Mammary epithelial cell (primary cell): ENCODE measurements at regions not wholly inside any gene's neighbourhood (a gene's known extent, or its start where the extent isn't known, plus 50 kb on each side); places are given as distances from the start of the nearest gene placed in this dataset.

ENCODE experiments used
- EZH2 ChIP-seq: IDR thresholded peaks from 2 replicates; pipeline ENCODE4 v1.6.1; 2012; ENCODE audit warnings: low read length, inconsistent platforms, borderline replicate concordance
- TF ChIP-seq, protein P1 (sequence below), 2 donors: IDR thresholded peaks in 1 of 2; conservative IDR thresholded peaks in 1 of 2; 2 replicates each; pipeline ENCODE4 v1.5.1; 2011 to 2012; ENCODE audit warnings: inconsistent platforms in 2 of 2, low read length in 2 of 2, mild to moderate bottlenecking in 2 of 2, control low read depth in 1 of 2, low read depth in 1 of 2; ENCODE audit not compliant: insufficient read depth in 1 of 2; ENCODE audit errors: extremely low read depth in 1 of 2

DNA sequence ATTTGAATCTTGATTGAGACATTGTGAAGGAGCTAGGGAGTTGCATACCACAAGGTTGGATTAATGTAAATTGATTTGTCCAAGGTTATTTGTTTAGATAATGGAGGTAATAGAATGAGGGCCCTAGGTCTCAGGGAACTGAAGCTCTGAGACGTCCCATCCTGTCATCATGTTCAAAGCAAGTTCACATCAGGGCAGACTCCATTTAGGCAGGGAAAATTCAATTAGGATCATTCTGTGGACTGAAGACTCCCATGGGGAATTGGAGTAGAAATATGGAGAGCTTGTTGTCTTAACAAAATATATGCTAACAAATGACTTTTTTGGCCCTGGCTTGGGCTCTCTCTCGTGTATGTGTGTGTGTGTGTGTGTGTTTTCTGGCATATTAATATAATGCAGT is 722.0 kb upstream of the ADAMTS16 start:
- TF ChIP-seq, protein P1, sequence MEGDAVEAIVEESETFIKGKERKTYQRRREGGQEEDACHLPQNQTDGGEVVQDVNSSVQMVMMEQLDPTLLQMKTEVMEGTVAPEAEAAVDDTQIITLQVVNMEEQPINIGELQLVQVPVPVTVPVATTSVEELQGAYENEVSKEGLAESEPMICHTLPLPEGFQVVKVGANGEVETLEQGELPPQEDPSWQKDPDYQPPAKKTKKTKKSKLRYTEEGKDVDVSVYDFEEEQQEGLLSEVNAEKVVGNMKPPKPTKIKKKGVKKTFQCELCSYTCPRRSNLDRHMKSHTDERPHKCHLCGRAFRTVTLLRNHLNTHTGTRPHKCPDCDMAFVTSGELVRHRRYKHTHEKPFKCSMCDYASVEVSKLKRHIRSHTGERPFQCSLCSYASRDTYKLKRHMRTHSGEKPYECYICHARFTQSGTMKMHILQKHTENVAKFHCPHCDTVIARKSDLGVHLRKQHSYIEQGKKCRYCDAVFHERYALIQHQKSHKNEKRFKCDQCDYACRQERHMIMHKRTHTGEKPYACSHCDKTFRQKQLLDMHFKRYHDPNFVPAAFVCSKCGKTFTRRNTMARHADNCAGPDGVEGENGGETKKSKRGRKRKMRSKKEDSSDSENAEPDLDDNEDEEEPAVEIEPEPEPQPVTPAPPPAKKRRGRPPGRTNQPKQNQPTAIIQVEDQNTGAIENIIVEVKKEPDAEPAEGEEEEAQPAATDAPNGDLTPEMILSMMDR (conservative IDR thresholded peaks at IDR 0.05 in 1 of 2, IDR thresholded peaks at IDR 0.05 in 1 of 2; ENCODE audit: extremely low read depth in 1 of 2, insufficient read depth in 1 of 2, low read depth in 1 of 2, low read length in 2 of 2), result no peak
- no peak for TF ChIP-seq EZH2
